Ishikawa (cell line): ENCODE measurements at regions not wholly inside any gene's neighbourhood (a gene's known extent, or its start where the extent isn't known, plus 50 kb on each side); places are given as distances from the start of the nearest gene placed in this dataset.

ENCODE experiments used
- CEBPB ChIP-seq: IDR thresholded peaks from 2 replicates; pipeline ENCODE4 v1.6.1; 2012
- CREB1 ChIP-seq: IDR thresholded peaks from 2 replicates; pipeline ENCODE4 v1.6.1; 2012; ENCODE audit warnings: low read depth
- EGR1 ChIP-seq: IDR thresholded peaks from 2 replicates; pipeline ENCODE4 v1.6.1; 2012
- EP300 ChIP-seq: IDR thresholded peaks from 2 replicates; pipeline ENCODE4 v1.6.1; 2012; ENCODE audit warnings: borderline replicate concordance
- FOXM1 ChIP-seq: IDR thresholded peaks from 2 replicates; pipeline ENCODE4 v1.6.1; 2012; ENCODE audit warnings: low read depth, borderline replicate concordance
- MAX ChIP-seq: IDR thresholded peaks from 2 replicates; pipeline ENCODE4 v1.6.1; 2012
- NFIC ChIP-seq: IDR thresholded peaks from 2 replicates; pipeline ENCODE4 v1.6.1; 2012
- RAD21 ChIP-seq: IDR thresholded peaks from 2 replicates; pipeline ENCODE4 v1.6.1; 2012; ENCODE audit warnings: low read depth
- REST ChIP-seq: IDR thresholded peaks from 2 replicates; pipeline ENCODE4 v1.6.1; 2012; ENCODE audit warnings: low read depth, mild to moderate bottlenecking
- TAF1 ChIP-seq: IDR thresholded peaks from 2 replicates; pipeline ENCODE4 v1.6.1; 2012; ENCODE audit warnings: low read depth, mild to moderate bottlenecking
- TCF12 ChIP-seq: IDR thresholded peaks from 2 replicates; pipeline ENCODE4 v1.6.1; 2012; ENCODE audit warnings: low read depth
- TEAD4 ChIP-seq: IDR thresholded peaks from 2 replicates; pipeline ENCODE4 v1.6.1; 2012
- USF1 ChIP-seq: IDR thresholded peaks from 2 replicates; pipeline ENCODE4 v1.6.1; 2012
- YY1 ChIP-seq: IDR thresholded peaks from 2 replicates; pipeline ENCODE4 v1.6.1; 2012; ENCODE audit warnings: low read depth
- ZBTB7A ChIP-seq: IDR thresholded peaks from 2 replicates; pipeline ENCODE4 v1.6.1; 2012; ENCODE audit warnings: low read depth

GRCh38 chr13:107025991-107026390 is 458.1 kb upstream of the ARGLU1 start:
- TF ChIP-seq NFIC, result 0 out of 2 replicates have a peak, but pooled peaks have one; percentile 33
- no peak for TF ChIP-seq REST
- TF ChIP-seq FOXM1, result no peak

- TF ChIP-seq EP300, result no peak
Observed at GRCh38 chr13:107023335-107023734, 455.4 kb upstream of the ARGLU1 start.

GRCh38 chr13:107020393-107020792 is 452.5 kb upstream of the ARGLU1 start:
- TF ChIP-seq FOXM1 (no peak), ZBTB7A (no peak), RAD21 (no peak), YY1 (no peak), EP300 (no peak)

GRCh38 chr13:107018285-107018684 is 450.3 kb upstream of the ARGLU1 start:
- TF ChIP-seq CEBPB (no peak), RAD21 (no peak), TAF1 (no peak), TEAD4 (no peak), FOXM1 (no peak), EP300 (no peak), CREB1 (no peak), USF1 (no peak), NFIC (no peak), MAX (no peak), ZBTB7A (no peak), REST (no peak), YY1 (no peak), EGR1 (no peak)

- TF ChIP-seq EGR1 (no peak), ZBTB7A (no peak), EP300 (no peak), TCF12 (no peak), TAF1 (no peak), MAX (no peak), TEAD4 (no peak), CREB1 (no peak), CEBPB (no peak), USF1 (no peak), RAD21 (no peak), FOXM1 (no peak), REST (no peak), YY1 (no peak), NFIC (no peak)
Observed at GRCh38 chr13:107006661-107007060, 438.7 kb upstream of the ARGLU1 start.
